ENCODE measurements at regions not wholly inside any gene's neighbourhood (a gene's known extent, or its start where the extent isn't known, plus 50 kb on each side); places are given as distances from the start of the nearest gene placed in this dataset.

DNA sequence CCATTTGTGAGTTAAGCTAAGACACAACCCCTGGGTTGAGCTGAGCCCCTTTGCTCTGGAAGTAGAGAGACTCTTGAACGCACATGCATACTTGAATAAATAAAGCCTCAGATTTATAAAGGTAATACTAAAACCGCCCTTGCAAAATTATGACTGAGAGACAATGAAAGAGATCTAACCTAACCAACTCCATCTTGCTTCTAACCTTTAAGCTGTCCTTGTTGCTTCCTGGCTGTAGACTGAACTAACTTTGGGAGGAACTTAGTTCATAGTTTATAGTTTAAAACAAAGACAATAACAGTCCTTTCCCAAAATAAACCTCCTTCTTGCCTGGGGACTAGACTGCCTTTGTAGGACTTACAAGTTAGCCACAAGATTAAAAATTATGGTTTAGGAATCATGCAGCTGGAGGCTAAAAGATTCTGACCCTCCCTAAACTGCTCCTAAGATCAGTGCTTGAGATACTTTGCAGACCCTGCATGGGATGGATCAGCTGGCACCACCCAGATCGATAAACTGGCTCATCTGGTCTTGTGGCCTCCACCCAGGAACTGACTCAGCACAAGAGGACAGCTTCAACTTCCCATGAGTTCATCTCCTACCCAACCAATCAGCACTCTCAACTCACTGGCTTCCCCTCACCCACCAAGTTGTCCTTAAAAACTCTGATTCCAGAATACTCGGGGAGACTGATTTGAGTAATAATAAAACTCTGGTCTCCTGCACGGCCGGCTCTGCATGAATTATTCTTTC is 240.2 kb upstream of the SLC14A2 start:
- in situ Hi-C loops (cut with HindIII; ENCODE audit: low pct_unique_long_range_greater_than_20kb, low sequenced_read_pairs), result no loop called here
- no peak for DNase-seq (ENCODE audit: low read depth in 1 of 2, low spot score in 1 of 2)
- TF ChIP-seq JUND (IDR thresholded peaks at IDR 0.05; ENCODE audit: low read depth), result no peak

GRCh38 chr18:45376193-45376592 is 239.1 kb upstream of the SLC14A2 start:
- no peak for TF ChIP-seq JUND (IDR thresholded peaks at IDR 0.05; ENCODE audit: low read depth)
- DNase-seq (ENCODE audit: low read depth in 1 of 2, low spot score in 1 of 2), result no peak
- in situ Hi-C loops (cut with HindIII; ENCODE audit: low pct_unique_long_range_greater_than_20kb, low sequenced_read_pairs), result no loop called here

DNA sequence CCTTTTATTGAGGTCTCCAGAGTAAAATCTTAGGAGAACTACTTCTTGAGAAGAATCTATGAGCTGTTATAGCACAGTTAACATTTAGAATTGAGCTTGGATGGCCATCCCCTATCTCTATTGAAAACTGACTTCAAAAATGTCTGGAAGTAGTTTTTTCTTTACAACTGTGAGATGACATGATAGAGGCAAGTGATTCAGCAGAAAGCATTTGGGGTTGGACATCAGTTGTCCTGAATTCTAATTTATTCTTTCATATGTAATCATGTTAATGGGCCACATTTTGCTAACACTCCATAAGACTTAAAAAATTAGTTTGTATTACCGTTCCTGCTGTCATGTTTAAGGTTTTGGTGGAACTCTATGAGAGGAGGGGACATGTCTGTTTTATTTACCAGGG is 237.0 kb upstream of the SLC14A2 start:
- TF ChIP-seq JUND (IDR thresholded peaks at IDR 0.05; ENCODE audit: low read depth), result no peak
- in situ Hi-C loops (cut with HindIII; ENCODE audit: low pct_unique_long_range_greater_than_20kb, low sequenced_read_pairs), result no loop called here
- DNase-seq (ENCODE audit: low read depth in 1 of 2, low spot score in 1 of 2), result no peak

DNA sequence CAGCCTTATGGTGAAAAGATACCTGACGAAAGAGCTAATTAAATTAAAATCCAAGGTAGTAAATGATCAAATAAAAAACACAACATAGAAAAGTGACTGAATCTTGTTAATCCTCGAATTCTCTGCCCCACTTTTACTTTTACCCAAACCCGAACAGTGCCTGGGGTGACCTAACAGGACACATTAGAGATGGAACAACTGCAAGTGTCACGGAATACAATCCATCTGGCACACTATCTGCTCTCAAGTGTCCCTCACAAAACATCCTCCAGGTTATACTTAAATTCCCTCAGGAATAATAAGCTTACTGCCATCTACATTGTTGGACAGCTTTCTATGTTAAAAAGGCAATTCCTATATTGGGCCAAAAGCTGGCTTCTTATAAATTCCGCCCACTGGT is 236.3 kb upstream of the SLC14A2 start:
- in situ Hi-C loops (cut with HindIII; ENCODE audit: low pct_unique_long_range_greater_than_20kb, low sequenced_read_pairs), result no loop called here
- no peak for TF ChIP-seq JUND (IDR thresholded peaks at IDR 0.05; ENCODE audit: low read depth)
- no peak for DNase-seq (ENCODE audit: low read depth in 1 of 2, low spot score in 1 of 2)

- in situ Hi-C loops (cut with HindIII; ENCODE audit: low pct_unique_long_range_greater_than_20kb, low sequenced_read_pairs), result no loop called here
- DNase-seq (ENCODE audit: low read depth in 1 of 2, low spot score in 1 of 2), result no peak
- no peak for TF ChIP-seq JUND (IDR thresholded peaks at IDR 0.05; ENCODE audit: low read depth)
These were observed 235.4 kb upstream of the SLC14A2 start for GRCh38 chr18:45379903-45380302.

GRCh38 chr18:45381282-45381681 is 234.0 kb upstream of the SLC14A2 start:
- DNase-seq (ENCODE audit: low read depth in 1 of 2, low spot score in 1 of 2), result no peak
- TF ChIP-seq JUND (IDR thresholded peaks at IDR 0.05; ENCODE audit: low read depth), result no peak
- in situ Hi-C loops (cut with HindIII; ENCODE audit: low pct_unique_long_range_greater_than_20kb, low sequenced_read_pairs), result no loop called here

DNA sequence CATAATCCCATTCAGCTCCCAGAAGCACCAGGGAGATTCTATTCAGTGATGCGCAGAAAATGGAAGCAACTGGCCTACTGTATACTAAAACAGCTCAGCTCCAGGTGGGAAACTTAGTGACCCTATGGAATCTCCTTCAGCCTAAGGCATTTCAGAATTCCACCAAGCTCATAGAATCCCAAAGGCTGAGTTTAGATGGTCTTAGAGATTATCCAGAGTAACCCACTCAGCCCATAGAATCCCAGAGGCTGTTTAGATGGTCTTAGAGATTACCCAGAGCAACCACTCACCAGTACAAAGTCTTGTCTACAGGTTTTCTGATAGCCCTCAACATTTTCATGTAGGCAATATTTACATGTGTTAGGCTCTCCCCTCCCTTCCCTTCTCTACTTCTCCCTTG is 232.0 kb upstream of the SLC14A2 start:
- in situ Hi-C loops (cut with HindIII; ENCODE audit: low pct_unique_long_range_greater_than_20kb, low sequenced_read_pairs), result no loop called here
- no peak for TF ChIP-seq JUND (IDR thresholded peaks at IDR 0.05; ENCODE audit: low read depth)

DNA sequence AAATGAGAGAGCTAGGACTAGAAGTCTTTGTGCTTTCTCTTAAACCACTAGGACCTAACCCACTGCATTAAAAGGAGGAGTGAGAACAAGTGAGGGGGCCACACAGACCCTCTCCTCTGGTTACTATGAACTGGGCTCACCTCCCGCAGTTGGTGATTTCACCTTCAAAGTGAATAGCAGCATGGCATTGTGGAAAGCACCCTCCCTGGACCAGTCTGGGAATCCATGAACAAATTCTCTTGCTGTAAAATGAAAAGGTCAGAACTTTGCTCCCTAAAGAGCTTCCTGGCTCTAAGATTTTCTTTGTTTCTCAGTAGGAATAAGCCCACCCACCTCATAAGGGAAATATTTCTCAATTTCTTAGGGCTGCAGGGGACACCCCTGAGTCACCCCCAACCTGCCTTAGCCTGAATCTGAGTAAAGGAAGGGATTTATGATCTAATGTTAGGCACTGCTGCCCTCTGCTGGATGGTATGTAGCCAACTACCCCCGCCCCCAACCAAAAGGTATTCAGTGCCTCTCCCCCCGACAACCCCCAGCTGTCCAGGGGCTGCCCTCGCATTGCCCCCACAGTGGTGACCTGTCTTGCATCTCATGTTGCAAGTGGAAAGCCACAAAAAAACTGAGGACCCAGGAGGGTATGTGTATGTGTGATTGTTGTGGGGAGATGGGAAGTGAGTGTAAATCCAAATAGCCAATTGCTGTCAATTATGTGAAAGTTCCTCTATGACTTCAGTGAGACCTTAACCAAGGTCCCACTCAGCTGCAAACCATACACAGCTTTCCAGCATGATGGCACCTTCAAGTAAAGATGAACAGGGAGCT is 230.9 kb upstream of the SLC14A2 start:
- peak; percentile 12 to 67 for DNase-seq (ENCODE audit: low read depth in 1 of 2, low spot score in 1 of 2)
- in situ Hi-C loops (cut with HindIII; ENCODE audit: low pct_unique_long_range_greater_than_20kb, low sequenced_read_pairs), result no loop called here

More for the DNA sequence above, 232.0 kb upstream of the SLC14A2 start:
- DNase-seq (ENCODE audit: low read depth in 1 of 2, low spot score in 1 of 2), result no peak

GRCh38 chr18:45384962-45385315 is 230.3 kb upstream of the SLC14A2 start:
- no peak for DNase-seq (ENCODE audit: low read depth in 1 of 2, low spot score in 1 of 2)
- in situ Hi-C loops (cut with HindIII; ENCODE audit: low pct_unique_long_range_greater_than_20kb, low sequenced_read_pairs), result no loop called here

More for the DNA sequence above, 230.9 kb upstream of the SLC14A2 start:
- TF ChIP-seq JUND (IDR thresholded peaks at IDR 0.05; ENCODE audit: low read depth), result no peak

DNA sequence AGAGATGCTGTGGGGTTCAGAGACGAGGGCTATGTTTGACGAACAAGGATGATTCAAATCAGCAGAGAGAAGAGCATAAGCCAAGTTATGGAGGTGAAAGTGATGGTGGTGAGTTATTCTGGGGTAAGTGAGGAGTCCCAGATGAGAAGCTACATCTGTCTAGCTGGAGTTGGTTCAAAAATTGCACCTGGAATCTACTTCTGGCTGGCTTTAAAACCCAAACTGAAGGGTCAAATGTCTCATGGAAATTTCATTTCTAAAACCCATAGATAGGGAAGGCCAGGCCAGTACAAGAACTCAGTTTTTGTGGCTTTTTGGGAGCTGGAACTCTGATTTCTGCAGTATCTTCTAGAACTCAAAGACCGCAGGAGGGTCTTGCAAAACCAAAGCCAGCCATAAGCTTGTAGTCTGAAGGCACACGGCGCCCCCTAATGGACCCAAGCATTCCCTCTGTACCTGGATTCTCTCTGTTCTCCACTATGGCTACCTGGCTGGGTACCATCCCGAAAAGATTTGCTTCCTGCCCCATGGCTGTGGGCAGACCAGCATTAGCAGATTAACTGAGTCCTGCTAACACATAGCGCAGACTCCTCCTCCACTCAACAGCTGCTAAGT is 229.1 kb upstream of the SLC14A2 start:
- in situ Hi-C loops (cut with HindIII; ENCODE audit: low pct_unique_long_range_greater_than_20kb, low sequenced_read_pairs), result no loop called here
- TF ChIP-seq JUND (IDR thresholded peaks at IDR 0.05; ENCODE audit: low read depth), result no peak
- DNase-seq (ENCODE audit: low read depth in 1 of 2, low spot score in 1 of 2), result peak in 1 of 2 experiments; percentile 57

More at GRCh38 chr18:45384962-45385315, 230.3 kb upstream of the SLC14A2 start:
- TF ChIP-seq JUND (IDR thresholded peaks at IDR 0.05; ENCODE audit: low read depth), result no peak

DNA sequence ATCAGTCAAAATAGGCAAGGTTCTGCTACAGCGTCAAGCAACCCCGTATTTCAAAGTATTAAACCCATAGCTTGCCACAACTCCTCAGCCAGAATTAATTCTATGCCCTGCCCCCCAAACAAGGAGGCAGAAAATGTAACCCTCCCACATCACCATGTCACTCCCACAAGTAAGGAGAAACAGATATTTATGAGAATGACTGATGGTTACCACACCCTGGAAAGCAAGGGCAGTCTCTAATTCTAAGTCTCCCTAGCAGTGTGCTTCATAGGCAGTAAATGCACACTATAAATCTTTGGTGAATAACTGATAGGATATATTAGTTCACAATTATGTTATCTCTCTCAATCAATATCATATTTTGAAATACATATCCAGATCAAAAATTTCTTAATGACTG is 228.0 kb upstream of the SLC14A2 start:
- in situ Hi-C loops (cut with HindIII; ENCODE audit: low pct_unique_long_range_greater_than_20kb, low sequenced_read_pairs), result no loop called here
- DNase-seq (ENCODE audit: low read depth in 1 of 2, low spot score in 1 of 2), result no peak
- TF ChIP-seq JUND (IDR thresholded peaks at IDR 0.05; ENCODE audit: low read depth), result no peak

DNA sequence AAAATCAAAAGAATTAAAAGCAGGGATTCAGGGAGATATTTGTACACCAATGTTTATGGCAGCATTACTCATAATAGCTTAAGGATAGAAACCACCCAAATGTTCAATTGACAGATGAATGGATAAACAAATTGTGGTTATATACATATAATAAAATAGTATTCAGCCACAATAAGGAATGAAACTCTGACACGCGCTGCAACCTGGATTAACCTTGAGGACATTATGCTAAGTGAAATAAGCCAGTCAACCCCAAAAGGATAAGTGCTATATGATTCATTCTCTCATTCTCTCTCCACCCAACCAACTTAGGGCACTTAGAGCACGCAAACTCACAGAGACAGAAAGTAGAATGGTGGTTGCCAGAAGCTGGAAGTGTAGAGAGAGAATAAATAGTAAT is 216.8 kb upstream of the SLC14A2 start:
- DNase-seq (ENCODE audit: low read depth in 1 of 2, low spot score in 1 of 2), result no peak
- no peak for TF ChIP-seq JUND (IDR thresholded peaks at IDR 0.05; ENCODE audit: low read depth)
- in situ Hi-C loops (cut with HindIII; ENCODE audit: low pct_unique_long_range_greater_than_20kb, low sequenced_read_pairs), result no loop called here

DNA sequence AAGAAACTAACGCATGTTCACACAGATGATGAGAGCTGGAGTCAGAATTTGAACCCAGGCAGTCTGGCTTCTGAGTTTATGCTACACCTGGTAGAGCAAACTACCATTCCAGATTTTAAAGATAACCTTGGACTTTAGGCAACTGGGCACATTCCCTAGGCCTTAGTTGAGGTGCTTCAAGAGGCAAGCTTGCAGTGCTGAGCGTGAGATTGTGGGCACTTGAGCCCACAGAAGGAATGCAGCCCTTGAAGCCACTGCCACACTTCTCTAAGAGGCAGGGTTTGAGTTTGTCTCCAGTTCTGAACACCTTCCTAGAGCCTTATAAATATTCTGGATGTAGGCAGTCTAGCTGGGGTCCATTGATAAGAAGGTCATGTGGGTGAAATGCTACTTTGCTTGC is 216.1 kb upstream of the SLC14A2 start:
- in situ Hi-C loops (cut with HindIII; ENCODE audit: low pct_unique_long_range_greater_than_20kb, low sequenced_read_pairs), result no loop called here
- DNase-seq (ENCODE audit: low read depth in 1 of 2, low spot score in 1 of 2), result no peak
- no peak for TF ChIP-seq JUND (IDR thresholded peaks at IDR 0.05; ENCODE audit: low read depth)

Measured in T47D (cell line).